ENCODE measurements at regions not wholly inside any gene's neighbourhood (a gene's known extent, or its start where the extent isn't known, plus 50 kb on each side); places are given as distances from the start of the nearest gene placed in this dataset.

GRCh38 chr4:112966701-112967488, 82.6 kb upstream of the ANK2 start:
- CTCF ChIA-PET: no interaction called here
- no TSS peak for BruUV-seq (replicated peaks)

GRCh38 chr4:112968451-112969159, 80.8 kb upstream of the ANK2 start:
- intact Hi-C loops (cut with micrococcal nuclease; ENCODE audit: unreplicated experiment): no loop called here
- no TSS peak for BruUV-seq (replicated peaks)
- no peak for TF ChIP-seq CTCF (IDR thresholded peaks at IDR 0.05; ENCODE audit: unreplicated experiment)

More at GRCh38 chr4:112966701-112967488, 82.6 kb upstream of the ANK2 start:
- Mint-ChIP-seq H3K4me3 (ENCODE audit: low read depth, unreplicated experiment) (no peak overlapping the region), H3K27me3 (ENCODE audit: unreplicated experiment) (no peaks in the 10 kb centered on the region), H3K27ac (ENCODE audit: unreplicated experiment) (no peak overlapping the region), H3K9me3 (ENCODE audit: low read depth, unreplicated experiment) (peaks cover 3% of the 10 kb centered on the region), H3K36me3 (ENCODE audit: insufficient read depth, unreplicated experiment) (no peaks in the 10 kb centered on the region), H3K4me1 (ENCODE audit: low read depth, unreplicated experiment) (no peaks in the 10 kb centered on the region)
- intact Hi-C loops (cut with micrococcal nuclease; ENCODE audit: unreplicated experiment): no loop called here
- no peak for DNase-seq
- no peak for TF ChIP-seq CTCF (IDR thresholded peaks at IDR 0.05; ENCODE audit: unreplicated experiment)

GRCh38 chr4:112970903-112971302, 78.5 kb upstream of the ANK2 start:
- Mint-ChIP-seq H3K27me3 (ENCODE audit: unreplicated experiment) (no peaks in the 10 kb centered on the region), H3K9me3 (ENCODE audit: low read depth, unreplicated experiment) (no peaks in the 10 kb centered on the region), H3K4me3 (ENCODE audit: low read depth, unreplicated experiment) (no peak overlapping the region), H3K27ac (ENCODE audit: unreplicated experiment) (no peak overlapping the region), H3K4me1 (ENCODE audit: low read depth, unreplicated experiment) (no peaks in the 10 kb centered on the region), H3K36me3 (ENCODE audit: insufficient read depth, unreplicated experiment) (no peaks in the 10 kb centered on the region)
- intact Hi-C loops (cut with micrococcal nuclease; ENCODE audit: unreplicated experiment): no loop called here
- CTCF ChIA-PET: no interaction called here
- no peak for DNase-seq
- no TSS peak for BruUV-seq (replicated peaks)
- TF ChIP-seq CTCF (IDR thresholded peaks at IDR 0.05; ENCODE audit: unreplicated experiment): no peak

More at GRCh38 chr4:112968451-112969159, 80.8 kb upstream of the ANK2 start:
- H3K36me3 Mint-ChIP-seq (ENCODE audit: insufficient read depth, unreplicated experiment): no peaks in the 10 kb centered on the region
- peaks cover 3% of the 10 kb centered on the region for H3K9me3 Mint-ChIP-seq (ENCODE audit: low read depth, unreplicated experiment)
- no peaks in the 10 kb centered on the region for H3K27me3 Mint-ChIP-seq (ENCODE audit: unreplicated experiment)
- CTCF ChIA-PET: no interaction called here
- no peaks in the 10 kb centered on the region for H3K4me1 Mint-ChIP-seq (ENCODE audit: low read depth, unreplicated experiment)
- no peak for DNase-seq
- no peak overlapping the region for H3K27ac Mint-ChIP-seq (ENCODE audit: unreplicated experiment)
- H3K4me3 Mint-ChIP-seq (ENCODE audit: low read depth, unreplicated experiment): no peak overlapping the region

- Mint-ChIP-seq H3K27ac (ENCODE audit: unreplicated experiment) (no peak overlapping the region), H3K9me3 (ENCODE audit: low read depth, unreplicated experiment) (no peaks in the 10 kb centered on the region), H3K4me1 (ENCODE audit: low read depth, unreplicated experiment) (no peaks in the 10 kb centered on the region), H3K36me3 (ENCODE audit: insufficient read depth, unreplicated experiment) (no peaks in the 10 kb centered on the region), H3K4me3 (ENCODE audit: low read depth, unreplicated experiment) (no peak overlapping the region), H3K27me3 (ENCODE audit: unreplicated experiment) (no peaks in the 10 kb centered on the region)
- CTCF ChIA-PET: no interaction called here
- intact Hi-C loops (cut with micrococcal nuclease; ENCODE audit: unreplicated experiment): no loop called here
- DNase-seq: no peak
- no TSS peak for BruUV-seq (replicated peaks)
- no peak for TF ChIP-seq CTCF (IDR thresholded peaks at IDR 0.05; ENCODE audit: unreplicated experiment)
Measured at GRCh38 chr4:112973750-112974251, 75.7 kb upstream of the ANK2 start.
